SK-N-MC (cell line): ENCODE measurements at regions not wholly inside any gene's neighbourhood (a gene's known extent, or its start where the extent isn't known, plus 50 kb on each side); places are given as distances from the start of the nearest gene placed in this dataset.

Experiments used
- DNase-seq: peaks from one replicate; pipeline ENCODE4 v3.0.0-alpha.2; 2011; ENCODE audit warnings: low read depth, low spot score
- H3K27ac ChIP-seq: fragments of 200-600 bp; sonication (generic); 2 replicates; pipeline ENCODE4 v1.5.1; 2016; ENCODE audit warnings: mixed run types
- H3K36me3 ChIP-seq: fragments of 200-600 bp; sonication (generic); 2 replicates; pipeline ENCODE4 v1.6.1; 2017; ENCODE audit warnings: antibody characterized with exemption, low read length, mixed read lengths; ENCODE audit not compliant: insufficient read depth
- H3K4me3 ChIP-seq: fragments of 200-600 bp; sonication (generic); 2 replicates; pipeline ENCODE4 v1.5.1; 2016
- H3K9ac ChIP-seq: fragments of 200-600 bp; sonication (generic); 2 replicates; pipeline ENCODE4 v1.8.0; 2017; ENCODE audit warnings: mixed run types, mixed read lengths; ENCODE audit not compliant: insufficient read length
- H3K9me3 ChIP-seq: fragments of 200-600 bp; sonication (generic); 2 replicates; pipeline ENCODE4 v1.6.1; 2017; ENCODE audit warnings: low read depth, mild to moderate bottlenecking, antibody characterized with exemption, low read length, moderate library complexity, mixed read lengths
- EZH2 ChIP-seq: fragments of 200-600 bp; sonication (generic); IDR thresholded peaks from one replicate; pipeline ENCODE4 v1.6.1; 2017; ENCODE audit warnings: antibody characterized with exemption
- FOXP2 ChIP-seq: optimal IDR thresholded peaks from 2 replicates; pipeline ENCODE3; 2011; ENCODE audit warnings: mild to moderate bottlenecking, moderate library complexity; ENCODE audit not compliant: insufficient read depth; ENCODE audit errors: extremely low read length, control extremely low read depth
- POLR2AphosphoS5 ChIP-seq: IDR thresholded peaks from 2 replicates; pipeline ENCODE4 v1.6.1; 2012; ENCODE audit warnings: mild to moderate bottlenecking, low read depth, low read length, borderline replicate concordance

GRCh38 chr11:25891960-25892359 lies 440.0 kb upstream of the ANO3 start:
- TF ChIP-seq FOXP2 (no peak), POLR2AphosphoS5 (no peak), EZH2 (no peak)

DNA sequence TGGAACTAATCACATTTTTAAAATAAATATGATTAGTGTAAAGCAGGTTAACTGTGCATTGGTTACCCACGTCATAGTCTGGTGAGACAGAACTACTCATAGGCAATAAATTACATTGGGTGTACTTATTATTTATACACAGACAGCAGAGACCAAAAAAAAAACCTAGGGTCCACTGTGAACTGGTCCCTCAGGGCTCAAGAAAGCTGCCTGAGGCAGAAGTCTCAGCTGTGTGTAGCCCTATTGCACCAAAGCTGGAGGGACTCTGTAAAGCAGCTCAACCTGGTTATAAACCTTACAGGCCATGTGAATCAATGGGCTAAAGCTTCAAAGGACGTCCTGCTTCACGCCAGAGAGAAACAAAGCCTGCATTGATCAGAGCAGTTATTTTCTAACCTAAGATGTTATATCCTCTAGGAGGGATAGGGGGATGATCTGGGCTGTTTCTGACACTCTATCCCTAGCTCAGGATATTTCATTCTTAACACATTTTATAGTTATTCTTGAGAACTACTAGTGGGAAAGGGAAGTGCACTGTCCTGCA lies 432.2 kb upstream of the ANO3 start:
- no peak overlapping the region for H3K4me3 ChIP-seq
- no peak for TF ChIP-seq EZH2
- TF ChIP-seq POLR2AphosphoS5 = no peak
- no peak for TF ChIP-seq FOXP2
- no peak overlapping the region for H3K27ac ChIP-seq

More at GRCh38 chr11:25891960-25892359, 440.0 kb upstream of the ANO3 start:
- no peak overlapping the region for H3K9ac ChIP-seq
- H3K36me3 ChIP-seq = no peaks in the 10 kb centered on the region
- H3K27ac ChIP-seq = no peak overlapping the region
- DNase-seq = no peak
- no peak overlapping the region for H3K4me3 ChIP-seq
- H3K9me3 ChIP-seq = no peaks in the 10 kb centered on the region

DNA sequence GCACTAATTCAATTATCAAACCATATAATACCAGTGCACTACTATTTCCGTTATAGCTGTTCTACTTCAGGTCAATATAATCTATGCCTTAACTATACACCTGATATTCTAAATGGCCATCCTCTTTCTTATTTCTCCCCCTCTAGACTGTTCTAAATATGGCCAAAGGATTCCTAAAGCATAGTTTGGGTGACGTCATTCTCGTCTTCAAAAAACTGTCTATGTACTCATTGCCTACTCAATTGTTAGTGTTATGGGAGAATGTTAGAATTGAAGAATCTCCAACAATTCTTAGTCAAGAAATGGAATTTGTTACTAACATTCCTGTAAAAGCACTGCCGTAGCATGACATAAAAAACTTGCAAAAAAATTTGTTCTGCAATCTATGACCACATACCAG lies 431.1 kb upstream of the ANO3 start:
- no peak for DNase-seq
- TF ChIP-seq EZH2 (no peak), POLR2AphosphoS5 (no peak), FOXP2 (no peak)

More for the DNA sequence above, 432.2 kb upstream of the ANO3 start:
- no peaks in the 10 kb centered on the region for H3K9me3 ChIP-seq
- H3K9ac ChIP-seq = no peak overlapping the region
- DNase-seq = no peak
- H3K36me3 ChIP-seq = no peaks in the 10 kb centered on the region

GRCh38 chr11:25901415-25901814 lies 430.5 kb upstream of the ANO3 start:
- TF ChIP-seq POLR2AphosphoS5 = no peak
- no peak for TF ChIP-seq EZH2
- no peak for TF ChIP-seq FOXP2
- Histone ChIP-seq H3K4me3 (no peak overlapping the region), H3K9me3 (no peaks in the 10 kb centered on the region), H3K27ac (no peak overlapping the region), H3K9ac (no peak overlapping the region), H3K36me3 (no peaks in the 10 kb centered on the region)
- no peak for DNase-seq

More for the DNA sequence above, 431.1 kb upstream of the ANO3 start:
- H3K27ac ChIP-seq = no peak overlapping the region
- H3K4me3 ChIP-seq = no peak overlapping the region
- no peaks in the 10 kb centered on the region for H3K9me3 ChIP-seq
- no peak overlapping the region for H3K9ac ChIP-seq
- no peaks in the 10 kb centered on the region for H3K36me3 ChIP-seq

DNA sequence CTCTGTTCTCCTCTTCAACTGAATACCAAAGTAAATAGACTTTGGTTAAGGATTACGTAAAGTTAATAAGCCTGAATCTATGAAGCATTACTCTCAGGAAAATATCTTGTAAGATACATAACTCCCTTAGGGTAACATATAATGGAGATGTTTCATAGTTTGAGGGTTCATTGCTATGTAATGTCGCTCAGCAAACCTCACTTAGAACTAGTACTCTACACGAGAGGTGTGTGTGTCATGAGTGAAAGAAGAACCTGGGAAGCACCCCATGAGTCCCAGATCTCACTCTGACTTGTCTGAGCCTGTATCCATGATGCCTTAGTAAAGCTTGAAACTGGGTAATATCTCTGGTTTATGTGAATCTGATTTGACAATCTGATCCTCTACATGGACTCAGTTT lies 429.5 kb upstream of the ANO3 start:
- TF ChIP-seq EZH2 (no peak), FOXP2 (no peak), POLR2AphosphoS5 (no peak)
- H3K36me3 ChIP-seq = no peaks in the 10 kb centered on the region
- no peak overlapping the region for H3K4me3 ChIP-seq
- no peak overlapping the region for H3K9ac ChIP-seq
- no peak overlapping the region for H3K27ac ChIP-seq
- no peaks in the 10 kb centered on the region for H3K9me3 ChIP-seq
- no peak for DNase-seq

- Histone ChIP-seq H3K9ac (no peak overlapping the region), H3K9me3 (no peaks in the 10 kb centered on the region), H3K27ac (no peak overlapping the region), H3K36me3 (no peaks in the 10 kb centered on the region), H3K4me3 (no peak overlapping the region)
- DNase-seq = no peak
- TF ChIP-seq POLR2AphosphoS5 (no peak), EZH2 (no peak)
These were observed 423.2 kb upstream of the ANO3 start for GRCh38 chr11:25908726-25909125.

GRCh38 chr11:25910086-25910485 lies 421.8 kb upstream of the ANO3 start:
- no peak for TF ChIP-seq FOXP2
- no peak for TF ChIP-seq POLR2AphosphoS5
- TF ChIP-seq EZH2 = no peak
- H3K4me3 ChIP-seq = no peak overlapping the region
- no peak for DNase-seq

GRCh38 chr11:25920356-25920755 lies 411.6 kb upstream of the ANO3 start:
- no peak overlapping the region for H3K27ac ChIP-seq
- no peaks in the 10 kb centered on the region for H3K36me3 ChIP-seq
- H3K4me3 ChIP-seq = no peak overlapping the region
- no peaks in the 10 kb centered on the region for H3K9me3 ChIP-seq
- DNase-seq = no peak
- no peak overlapping the region for H3K9ac ChIP-seq
- TF ChIP-seq FOXP2 (no peak), EZH2 (no peak), POLR2AphosphoS5 (no peak)

More at GRCh38 chr11:25910086-25910485, 421.8 kb upstream of the ANO3 start:
- no peak overlapping the region for H3K27ac ChIP-seq
- H3K9ac ChIP-seq = no peak overlapping the region
- H3K36me3 ChIP-seq = no peaks in the 10 kb centered on the region
- H3K9me3 ChIP-seq = no peaks in the 10 kb centered on the region

- no peak for DNase-seq
- TF ChIP-seq FOXP2 (no peak), EZH2 (no peak), POLR2AphosphoS5 (no peak)
- H3K9ac ChIP-seq = no peak overlapping the region
These were observed 407.3 kb upstream of the ANO3 start for GRCh38 chr11:25924586-25924985.

More at GRCh38 chr11:25924586-25924985, 407.3 kb upstream of the ANO3 start:
- Histone ChIP-seq H3K4me3 (no peak overlapping the region), H3K9me3 (no peaks in the 10 kb centered on the region), H3K27ac (no peak overlapping the region), H3K36me3 (no peaks in the 10 kb centered on the region)
